ENCODE measurements at regions not wholly inside any gene's neighbourhood (a gene's known extent, or its start where the extent isn't known, plus 50 kb on each side); places are given as distances from the start of the nearest gene placed in this dataset.

GRCh38 chr6:54718541-54719023, 128.0 kb upstream of the FAM83B start:
- DNase-seq = no peak

- no peak for DNase-seq
Measured at GRCh38 chr6:54719131-54719530, 127.4 kb upstream of the FAM83B start.

- no peak for DNase-seq
Measured at GRCh38 chr6:54719633-54720032, 126.9 kb upstream of the FAM83B start.

- DNase-seq = no peak
Measured at GRCh38 chr6:54722328-54722727, 124.2 kb upstream of the FAM83B start.

GRCh38 chr6:54729716-54730115, 116.9 kb upstream of the FAM83B start:
- no peak for DNase-seq

GRCh38 chr6:54730767-54731630, 115.6 kb upstream of the FAM83B start:
- no peak for DNase-seq

GRCh38 chr6:54737247-54737646, 109.3 kb upstream of the FAM83B start:
- no peak for DNase-seq

GRCh38 chr6:54747955-54748354, 98.6 kb upstream of the FAM83B start:
- DNase-seq = no peak

GRCh38 chr6:54754406-54754805, 92.2 kb upstream of the FAM83B start:
- no peak for DNase-seq

GRCh38 chr6:54758340-54758739, 88.2 kb upstream of the FAM83B start:
- DNase-seq = no peak

GRCh38 chr6:54768494-54768893, 78.1 kb upstream of the FAM83B start:
- DNase-seq = no peak

GRCh38 chr6:54770328-54770727, 76.2 kb upstream of the FAM83B start:
- no peak for DNase-seq

GRCh38 chr6:54771968-54772367, 74.6 kb upstream of the FAM83B start:
- no peak for DNase-seq

GRCh38 chr6:54772610-54773009, 74.0 kb upstream of the FAM83B start:
- DNase-seq = no peak

- DNase-seq = no peak
Measured at GRCh38 chr6:54775576-54775975, 71.0 kb upstream of the FAM83B start.

- DNase-seq = no peak
Measured at GRCh38 chr6:54776891-54777290, 69.7 kb upstream of the FAM83B start.

GRCh38 chr6:54778731-54779130, 67.8 kb upstream of the FAM83B start:
- DNase-seq = no peak

GRCh38 chr6:54784011-54784410, 62.6 kb upstream of the FAM83B start:
- no peak for DNase-seq

GRCh38 chr6:54786154-54786553, 60.4 kb upstream of the FAM83B start:
- DNase-seq = no peak

GRCh38 chr6:54787825-54788224, 58.7 kb upstream of the FAM83B start:
- no peak for DNase-seq

All from CD4-positive, alpha-beta T cell treated with Interleukin-17A for 1 hour (primary cell).